ENCODE measurements at regions not wholly inside any gene's neighbourhood (a gene's known extent, or its start where the extent isn't known, plus 50 kb on each side); places are given as distances from the start of the nearest gene placed in this dataset.
"Not testable (repeated sequence)": the region's sequence is repeated elsewhere in the genome, so short reads cannot be mapped to it uniquely, and the experiment has no call there.

DNA sequence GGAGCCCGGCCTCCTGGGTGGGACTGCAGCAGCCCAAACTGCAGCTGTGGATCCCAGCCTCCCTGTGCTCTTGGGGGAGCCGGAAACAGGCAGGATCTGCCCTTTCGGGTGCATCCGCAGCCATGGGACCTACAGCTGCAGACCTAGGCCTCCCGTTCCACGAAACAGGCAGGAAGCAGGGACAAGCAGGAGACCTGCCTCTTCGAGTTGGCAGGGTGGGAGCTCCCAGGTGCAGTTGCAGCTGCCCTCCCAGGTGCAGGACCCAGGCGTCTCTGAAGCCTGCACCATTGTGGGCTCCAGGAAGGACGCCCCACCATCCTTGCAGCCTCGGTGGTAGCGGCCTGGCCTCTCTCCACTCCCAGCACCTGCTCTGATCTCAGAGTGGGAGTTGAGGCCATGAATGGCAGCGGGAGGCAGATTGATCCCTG is 189.0 kb upstream of the KLHL1 start:
- no peak for DNase-seq (ENCODE audit: low spot score)

DNA sequence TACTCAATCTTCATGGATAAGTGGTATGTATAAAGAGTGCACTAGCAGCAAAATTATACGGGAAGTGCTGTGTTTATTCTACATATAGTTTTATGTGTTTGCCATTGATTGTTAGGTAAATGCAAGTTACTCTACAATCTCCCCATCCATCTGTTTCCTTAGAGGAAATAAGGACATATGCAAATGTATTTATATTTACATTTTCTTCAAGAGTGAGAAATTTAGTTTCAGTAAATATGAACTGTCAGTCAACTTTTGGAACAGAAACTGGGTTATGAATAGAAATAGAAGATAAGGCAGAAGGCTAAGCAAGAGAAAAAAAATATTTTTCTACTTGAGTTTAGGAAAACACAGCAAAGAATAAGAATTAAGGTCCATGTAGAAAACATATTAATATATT is 176.1 kb upstream of the KLHL1 start:
- DNase-seq (ENCODE audit: low spot score) = no peak

DNA sequence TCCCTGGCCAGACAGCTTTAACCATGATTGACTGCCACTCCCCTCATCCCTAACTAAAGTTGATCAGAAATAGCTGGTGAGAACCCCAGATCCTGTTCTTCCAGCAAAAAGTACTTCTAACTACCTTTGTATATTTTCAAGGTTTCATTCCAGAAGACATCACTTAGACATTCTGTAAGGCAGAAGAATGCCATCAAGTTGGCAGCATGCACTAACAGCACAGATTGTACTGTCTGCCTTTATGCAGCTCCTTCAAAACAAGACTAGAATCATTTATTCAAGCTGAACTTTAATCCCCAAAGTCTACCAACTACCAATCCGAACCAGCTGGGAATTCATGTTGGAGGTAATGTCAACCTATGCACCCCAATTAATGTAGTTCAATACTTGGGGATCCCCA is 167.6 kb upstream of the KLHL1 start:
- no peak for DNase-seq (ENCODE audit: low spot score)

DNA sequence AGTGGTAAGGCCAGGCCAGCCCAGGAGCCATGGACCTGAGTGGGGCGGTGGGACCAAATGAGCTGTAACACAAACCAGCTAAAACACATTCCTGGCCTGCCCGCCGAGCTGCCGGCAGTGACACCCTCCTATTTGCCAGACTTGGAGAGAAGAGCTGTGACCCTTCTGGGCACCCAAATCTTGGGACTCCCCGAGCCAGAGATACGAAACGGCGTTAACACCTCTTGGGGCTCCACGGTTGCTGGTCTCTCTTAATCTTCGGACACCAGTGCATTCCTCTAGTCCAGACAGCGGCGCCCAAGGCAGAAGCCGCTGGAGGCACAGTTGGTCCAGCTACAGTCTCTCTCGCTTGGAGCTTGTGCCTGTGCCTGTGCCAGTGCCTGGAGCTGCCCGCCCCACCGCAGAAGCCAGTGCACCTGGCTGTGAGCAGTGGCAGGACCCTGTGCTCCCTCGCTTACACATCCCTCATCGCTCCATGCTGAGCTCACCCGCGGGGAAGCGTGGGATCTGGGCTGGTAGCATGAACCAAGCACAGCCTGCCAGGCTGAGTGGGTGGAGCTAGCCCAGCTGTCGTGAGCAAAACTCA is 147.2 kb upstream of the KLHL1 start:
- no peak for DNase-seq (ENCODE audit: low spot score)

DNA sequence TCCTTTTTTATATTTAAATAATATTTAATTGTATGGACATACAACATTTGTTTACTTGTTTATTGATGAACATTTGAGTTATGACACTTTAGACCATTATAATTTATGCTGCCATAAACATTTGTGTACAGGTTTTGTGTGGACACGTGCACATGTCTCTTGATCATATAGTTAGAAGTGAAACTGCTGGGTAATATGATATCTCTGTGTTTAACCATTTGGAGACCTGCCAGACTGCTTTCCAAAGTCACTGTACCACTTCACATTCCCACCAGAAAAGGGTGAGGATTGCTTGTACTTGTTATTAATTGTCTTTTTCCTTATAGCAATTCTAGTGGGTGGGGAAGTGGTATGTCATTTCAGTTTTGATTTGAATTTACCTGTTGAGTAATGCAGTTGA is 145.6 kb upstream of the KLHL1 start:
- DNase-seq (ENCODE audit: low spot score) = no peak

DNA sequence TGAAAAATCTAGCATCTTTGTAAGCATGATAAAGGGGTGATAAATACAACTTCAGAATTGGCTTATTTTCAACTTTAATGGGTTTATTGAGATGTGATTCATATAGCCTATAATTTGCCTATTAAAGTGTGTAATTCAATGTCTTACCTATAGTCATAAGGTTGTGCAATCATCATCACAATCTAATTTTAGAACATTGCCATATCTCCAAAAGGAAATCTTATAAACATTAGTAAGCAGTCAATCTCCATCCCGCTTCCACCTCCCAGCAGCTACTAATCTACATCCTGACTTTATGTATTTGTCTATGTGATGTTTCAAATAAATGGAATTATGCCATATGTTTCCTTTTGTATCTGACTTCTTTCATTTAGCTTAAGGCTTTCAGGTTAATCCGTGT is 145.2 kb upstream of the KLHL1 start:
- DNase-seq (ENCODE audit: low spot score) = no peak

GRCh38 chr13:70249332-70250064 is 141.2 kb upstream of the KLHL1 start:
- no peak for DNase-seq (ENCODE audit: low spot score)

- no peak for DNase-seq (ENCODE audit: low spot score)
Observed at GRCh38 chr13:70237131-70237530, 128.9 kb upstream of the KLHL1 start.

DNA sequence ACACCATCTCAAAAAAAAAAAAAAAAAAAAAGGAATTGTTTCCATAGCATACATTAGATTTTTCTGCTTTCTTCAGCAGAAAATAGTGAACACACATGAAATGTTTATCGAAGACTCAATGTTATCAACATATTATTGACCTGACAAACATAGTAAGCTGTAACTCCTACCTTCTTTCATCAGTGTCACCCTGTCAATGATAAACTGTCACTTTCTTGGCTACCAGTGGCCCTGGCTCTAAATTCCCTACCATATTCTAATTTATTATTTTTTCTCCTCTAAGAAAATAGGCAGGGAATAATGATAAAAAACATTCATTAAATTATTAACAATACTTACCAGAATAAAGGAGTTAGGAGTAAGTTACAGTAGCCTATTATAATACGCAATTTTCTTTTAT is 127.3 kb upstream of the KLHL1 start:
- DNase-seq (ENCODE audit: low spot score) = no peak

- DNase-seq (ENCODE audit: low spot score) = no peak
Observed at GRCh38 chr13:70223911-70224310, 115.7 kb upstream of the KLHL1 start.

- DNase-seq (ENCODE audit: low spot score) = no peak
Observed at GRCh38 chr13:70222926-70223325, 114.7 kb upstream of the KLHL1 start.

DNA sequence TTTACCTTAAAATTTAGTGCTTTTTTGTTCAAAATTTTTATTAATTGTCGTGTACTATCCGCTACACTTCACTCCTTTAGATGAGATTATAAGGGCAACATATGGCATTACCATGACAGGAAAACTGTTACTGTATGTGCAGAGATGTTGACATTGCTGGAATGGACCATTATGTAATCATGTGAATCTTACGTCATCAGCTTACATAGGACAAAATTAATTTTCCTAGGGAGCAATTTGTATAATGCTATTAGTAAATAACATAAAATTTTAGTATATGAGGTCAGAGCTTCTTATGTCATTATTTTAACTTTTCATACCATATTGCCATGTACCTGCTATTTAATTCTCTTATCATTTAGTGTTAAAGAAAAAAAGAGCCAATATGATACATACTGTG is 110.4 kb upstream of the KLHL1 start:
- no peak for DNase-seq (ENCODE audit: low spot score)

DNA sequence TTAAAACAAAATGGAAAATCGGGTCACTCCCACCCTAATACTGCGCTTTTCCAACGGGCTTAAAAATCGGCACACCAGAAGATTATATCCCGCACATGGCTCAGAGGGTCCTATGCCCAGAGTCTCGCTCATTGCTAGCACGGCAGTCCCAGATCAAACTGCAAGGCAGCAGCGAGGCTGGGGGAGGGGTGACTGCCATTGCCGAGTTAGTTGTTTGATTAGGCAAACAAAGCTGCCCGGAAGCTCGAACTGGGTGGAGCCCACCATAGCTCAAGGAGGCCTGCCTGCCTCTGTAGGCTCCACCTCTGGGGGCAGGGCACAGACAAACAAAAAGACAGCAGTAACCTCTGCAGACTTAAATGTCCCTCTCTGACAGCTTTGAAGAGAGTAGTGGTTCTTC is 100.7 kb upstream of the KLHL1 start:
- not testable (repeated sequence) for DNase-seq (ENCODE audit: low spot score)

DNA sequence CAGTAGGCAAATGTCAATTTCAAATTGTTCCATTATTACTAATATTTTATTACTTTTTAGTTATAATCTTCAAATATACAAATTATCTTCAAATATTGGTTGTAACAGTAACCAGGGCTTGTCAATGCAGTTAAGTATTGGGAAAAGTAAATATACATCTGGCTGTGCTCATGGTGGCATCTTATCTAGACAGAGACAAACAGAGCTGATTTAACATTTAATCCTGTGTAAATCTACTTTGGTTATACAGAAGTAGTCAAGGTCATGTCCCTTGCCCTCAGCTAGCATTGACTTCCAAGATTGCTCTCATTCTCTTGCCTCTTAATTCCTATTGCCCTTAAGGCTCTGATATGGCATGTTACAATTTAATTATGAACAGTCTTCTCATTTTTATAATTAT is 98.4 kb upstream of the KLHL1 start:
- no peak for DNase-seq (ENCODE audit: low spot score)

DNA sequence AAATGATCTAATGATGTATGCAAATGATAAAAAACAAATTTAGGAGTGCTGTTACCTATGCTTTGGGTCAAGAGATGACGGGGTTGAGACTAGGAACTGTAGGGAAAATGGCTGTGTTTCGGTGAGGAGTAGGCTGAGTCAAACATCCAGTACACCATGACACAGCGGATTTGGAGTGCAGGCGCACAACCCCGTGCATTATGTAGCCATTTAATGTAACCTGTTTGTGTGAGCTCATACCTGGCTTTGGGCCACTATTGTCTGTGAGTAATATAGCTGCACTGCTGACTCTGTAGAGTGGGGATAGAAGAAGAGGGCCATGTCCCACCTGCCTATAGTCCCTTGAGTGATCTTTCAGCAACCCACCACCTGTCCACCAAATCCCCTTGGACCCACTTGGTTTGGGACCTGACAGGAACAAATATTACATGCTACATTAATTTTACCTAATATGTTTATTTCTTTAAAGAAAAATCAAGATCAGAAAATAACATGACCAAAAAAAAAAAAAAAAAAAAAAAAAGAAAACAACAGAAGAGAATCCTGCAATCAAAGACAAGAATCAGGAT is 95.5 kb upstream of the KLHL1 start:
- DNase-seq (ENCODE audit: low spot score) = no peak

DNA sequence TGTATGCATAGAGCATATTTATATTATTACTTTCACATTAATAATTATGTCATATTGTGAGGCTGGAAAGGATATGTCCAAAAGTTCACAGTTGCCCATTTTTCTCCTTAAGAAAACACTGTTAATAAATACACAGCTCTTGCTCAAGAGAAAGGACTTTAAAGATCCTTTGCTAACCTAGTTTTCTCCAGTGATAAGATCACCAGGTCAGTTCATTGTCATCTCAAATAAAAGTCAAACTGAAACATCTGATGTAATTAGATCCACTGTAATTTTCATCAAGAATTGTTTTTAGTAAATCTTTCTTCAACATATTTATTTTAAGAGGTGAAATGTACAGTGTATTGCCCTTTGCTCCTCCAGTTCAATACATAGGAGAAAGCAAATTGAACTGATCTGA is 82.8 kb upstream of the KLHL1 start:
- no peak for DNase-seq (ENCODE audit: low spot score)

GRCh38 chr13:70189981-70190380 is 81.7 kb upstream of the KLHL1 start:
- no peak for DNase-seq (ENCODE audit: low spot score)

DNA sequence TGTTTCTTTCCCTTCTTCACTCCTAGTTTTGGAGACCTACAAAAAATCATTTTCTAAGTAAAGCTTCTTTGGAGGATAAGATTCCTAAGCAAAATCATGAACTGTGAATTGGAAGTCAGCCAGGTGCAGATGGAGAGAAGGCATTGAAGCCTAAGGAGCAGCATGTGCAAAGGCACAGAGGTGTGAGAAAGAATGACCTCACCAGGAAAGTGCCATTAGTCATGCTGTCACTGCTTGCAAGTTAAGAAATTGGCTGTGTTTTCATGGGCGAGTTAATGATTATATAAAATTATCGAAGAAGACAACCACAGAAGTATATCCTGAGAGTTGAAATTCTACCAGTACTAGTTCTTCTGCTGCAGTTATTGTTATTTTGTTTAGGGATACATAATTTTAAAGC is 80.3 kb upstream of the KLHL1 start:
- DNase-seq (ENCODE audit: low spot score) = peak; percentile 12

DNA sequence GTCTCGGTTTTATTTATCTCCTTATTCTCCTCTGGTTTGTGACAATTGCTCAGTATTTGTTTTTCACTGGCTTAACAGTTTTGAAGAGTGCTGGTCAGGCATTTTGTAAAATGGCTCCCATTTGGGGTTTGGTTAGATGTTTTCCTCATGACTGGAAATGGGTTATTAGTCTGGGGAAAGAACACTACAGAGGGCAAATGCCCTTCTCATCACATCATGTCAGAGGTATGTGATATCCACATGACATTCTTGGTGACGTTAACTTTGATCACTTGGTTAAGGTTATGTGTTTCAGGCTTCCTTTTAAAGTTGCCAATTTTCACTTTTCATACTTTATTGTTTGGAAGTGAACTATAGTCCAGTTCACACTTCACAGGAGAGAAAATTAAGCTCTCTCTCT is 74.8 kb upstream of the KLHL1 start:
- no peak for DNase-seq (ENCODE audit: low spot score)
